ENCODE measurements at regions not wholly inside any gene's neighbourhood (a gene's known extent, or its start where the extent isn't known, plus 50 kb on each side); places are given as distances from the start of the nearest gene placed in this dataset.

GRCh38 chr3:102090721-102091045 is 241.4 kb downstream of the NFKBIZ start:
- TF ChIP-seq EZH2 (IDR thresholded peaks at IDR 0.05; ENCODE audit: borderline replicate concordance, low read depth, low read length, severe bottlenecking) (no peak), CTCF (IDR thresholded peaks at IDR 0.05; ENCODE audit: borderline replicate concordance, extremely low read depth, low read length, poor library complexity, severe bottlenecking) (no peak)
- Histone ChIP-seq H3K9ac (ENCODE audit: low read depth, low read length) (no peak overlapping the region), H3K79me2 (ENCODE audit: insufficient read depth, low read length) (no peaks in the 10 kb centered on the region), H3K4me2 (ENCODE audit: insufficient read depth, low read length) (no peak overlapping the region), H3K4me3 (ENCODE audit: low read depth in 1 of 2, low read length in 2 of 2) (no peak overlapping the region), H2AFZ (ENCODE audit: low read depth, low read length) (no peak overlapping the region), H3K27ac (ENCODE audit: low read length) (no peak overlapping the region), H3K9me3 (ENCODE audit: insufficient read depth, low read length, severe bottlenecking) (no peaks in the 10 kb centered on the region), H3K4me1 (ENCODE audit: insufficient read depth, low read length) (no peaks in the 10 kb centered on the region), H3K36me3 (ENCODE audit: insufficient read depth, low read length) (no peaks in the 10 kb centered on the region), H4K20me1 (ENCODE audit: insufficient read depth, low read length) (no peaks in the 10 kb centered on the region), H3K27me3 (ENCODE audit: insufficient read depth, low read length, poor library complexity) (peaks cover 4% of the 10 kb centered on the region)
- DNase-seq, result no peak
- ATAC-seq (ENCODE audit: insufficient read depth, low read depth), result no peak

GRCh38 chr3:102091358-102091757 is 242.0 kb downstream of the NFKBIZ start:
- Histone ChIP-seq H3K27ac (ENCODE audit: low read length) (no peak overlapping the region), H3K36me3 (ENCODE audit: insufficient read depth, low read length) (no peaks in the 10 kb centered on the region), H4K20me1 (ENCODE audit: insufficient read depth, low read length) (no peaks in the 10 kb centered on the region), H3K9me3 (ENCODE audit: insufficient read depth, low read length, severe bottlenecking) (no peaks in the 10 kb centered on the region), H3K4me3 (ENCODE audit: low read depth in 1 of 2, low read length in 2 of 2) (no peak overlapping the region), H3K9ac (ENCODE audit: low read depth, low read length) (no peak overlapping the region), H3K79me2 (ENCODE audit: insufficient read depth, low read length) (no peaks in the 10 kb centered on the region), H3K4me1 (ENCODE audit: insufficient read depth, low read length) (no peaks in the 10 kb centered on the region), H2AFZ (ENCODE audit: low read depth, low read length) (no peak overlapping the region), H3K4me2 (ENCODE audit: insufficient read depth, low read length) (no peak overlapping the region), H3K27me3 (ENCODE audit: insufficient read depth, low read length, poor library complexity) (peaks cover 4% of the 10 kb centered on the region)
- DNase-seq (no peak), ATAC-seq (ENCODE audit: insufficient read depth, low read depth) (no peak)
- TF ChIP-seq CTCF (IDR thresholded peaks at IDR 0.05; ENCODE audit: borderline replicate concordance, extremely low read depth, low read length, poor library complexity, severe bottlenecking) (no peak), EZH2 (IDR thresholded peaks at IDR 0.05; ENCODE audit: borderline replicate concordance, low read depth, low read length, severe bottlenecking) (no peak)

GRCh38 chr3:102092617-102093466 is 243.5 kb downstream of the NFKBIZ start:
- DNase-seq, result no peak
- ATAC-seq (ENCODE audit: insufficient read depth, low read depth), result no peak
- H3K9ac ChIP-seq (ENCODE audit: low read depth, low read length), result no peak overlapping the region
- H3K36me3 ChIP-seq (ENCODE audit: insufficient read depth, low read length), result no peaks in the 10 kb centered on the region
- H3K79me2 ChIP-seq (ENCODE audit: insufficient read depth, low read length), result no peaks in the 10 kb centered on the region
- TF ChIP-seq CTCF (IDR thresholded peaks at IDR 0.05; ENCODE audit: borderline replicate concordance, extremely low read depth, low read length, poor library complexity, severe bottlenecking) (no peak), EZH2 (IDR thresholded peaks at IDR 0.05; ENCODE audit: borderline replicate concordance, low read depth, low read length, severe bottlenecking) (no peak)
- H3K4me3 ChIP-seq (ENCODE audit: low read depth in 1 of 2, low read length in 2 of 2), result no peak overlapping the region
- H2AFZ ChIP-seq (ENCODE audit: low read depth, low read length), result no peak overlapping the region
- no peaks in the 10 kb centered on the region for H4K20me1 ChIP-seq (ENCODE audit: insufficient read depth, low read length)
- peaks cover 4% of the 10 kb centered on the region for H3K27me3 ChIP-seq (ENCODE audit: insufficient read depth, low read length, poor library complexity)
- H3K4me2 ChIP-seq (ENCODE audit: insufficient read depth, low read length), result no peak overlapping the region
- H3K4me1 ChIP-seq (ENCODE audit: insufficient read depth, low read length), result no peaks in the 10 kb centered on the region
- H3K9me3 ChIP-seq (ENCODE audit: insufficient read depth, low read length, severe bottlenecking), result no peaks in the 10 kb centered on the region
- no peak overlapping the region for H3K27ac ChIP-seq (ENCODE audit: low read length)

Data from DND-41 (cell line).